ENCODE measurements at regions not wholly inside any gene's neighbourhood (a gene's known extent, or its start where the extent isn't known, plus 50 kb on each side); places are given as distances from the start of the nearest gene placed in this dataset.

GRCh38 chr16:79811541-79811940, 211.0 kb upstream of the MAF start:
- POLR2A ChIA-PET = no interaction called here
- no peaks in the 10 kb centered on the region for H3K36me3 Mint-ChIP-seq (ENCODE audit: low read depth)
- H3K4me1 Mint-ChIP-seq (ENCODE audit: low read depth) = no peaks in the 10 kb centered on the region
- H3K27ac Mint-ChIP-seq = no peak overlapping the region
- DNase-seq (no peak), ATAC-seq (no peak)
- CTCF ChIA-PET = no interaction called here
- H3K27me3 Mint-ChIP-seq (ENCODE audit: low read depth) = no peaks in the 10 kb centered on the region
- H3K9me3 Mint-ChIP-seq (ENCODE audit: insufficient read depth) = no peaks in the 10 kb centered on the region
- no peak overlapping the region for H3K4me3 Mint-ChIP-seq

- ChIA-PET CTCF (no interaction called here), POLR2A (no interaction called here)
- H3K27me3 Mint-ChIP-seq (ENCODE audit: low read depth) = no peaks in the 10 kb centered on the region
- ATAC-seq (no peak), DNase-seq (no peak)
- no peaks in the 10 kb centered on the region for H3K9me3 Mint-ChIP-seq (ENCODE audit: insufficient read depth)
- H3K36me3 Mint-ChIP-seq (ENCODE audit: low read depth) = no peaks in the 10 kb centered on the region
- H3K4me3 Mint-ChIP-seq = no peak overlapping the region
- no peak overlapping the region for H3K27ac Mint-ChIP-seq
- H3K4me1 Mint-ChIP-seq (ENCODE audit: low read depth) = no peaks in the 10 kb centered on the region
These were observed 210.1 kb upstream of the MAF start for GRCh38 chr16:79810449-79811189.

GRCh38 chr16:79809376-79809775, 208.8 kb upstream of the MAF start:
- ChIA-PET POLR2A (no interaction called here), CTCF (no interaction called here)
- no peaks in the 10 kb centered on the region for H3K9me3 Mint-ChIP-seq (ENCODE audit: insufficient read depth)
- no peaks in the 10 kb centered on the region for H3K27me3 Mint-ChIP-seq (ENCODE audit: low read depth)
- ATAC-seq (no peak), DNase-seq (no peak)
- H3K27ac Mint-ChIP-seq = no peak overlapping the region
- H3K4me3 Mint-ChIP-seq = no peak overlapping the region
- H3K4me1 Mint-ChIP-seq (ENCODE audit: low read depth) = no peaks in the 10 kb centered on the region
- no peaks in the 10 kb centered on the region for H3K36me3 Mint-ChIP-seq (ENCODE audit: low read depth)

- Mint-ChIP-seq H3K4me3 (no peak overlapping the region), H3K27ac (no peak overlapping the region), H3K4me1 (ENCODE audit: low read depth) (no peaks in the 10 kb centered on the region), H3K9me3 (ENCODE audit: insufficient read depth) (no peaks in the 10 kb centered on the region), H3K36me3 (ENCODE audit: low read depth) (no peaks in the 10 kb centered on the region), H3K27me3 (ENCODE audit: low read depth) (no peaks in the 10 kb centered on the region)
- CTCF ChIA-PET = no interaction called here
- POLR2A ChIA-PET = no interaction called here
- DNase-seq = no peak
- ATAC-seq = no peak
These were observed 208.2 kb upstream of the MAF start for GRCh38 chr16:79808731-79809130.

GRCh38 chr16:79806757-79807156, 206.2 kb upstream of the MAF start:
- POLR2A ChIA-PET = no interaction called here
- CTCF ChIA-PET = no interaction called here
- H3K27ac Mint-ChIP-seq = no peak overlapping the region

GRCh38 chr16:79805621-79806020, 205.1 kb upstream of the MAF start:
- no peak overlapping the region for H3K27ac Mint-ChIP-seq
- no peaks in the 10 kb centered on the region for H3K4me1 Mint-ChIP-seq (ENCODE audit: low read depth)
- ATAC-seq = no peak
- ChIA-PET CTCF (no interaction called here), POLR2A (no interaction called here)
- H3K4me3 Mint-ChIP-seq = no peak overlapping the region
- DNase-seq = no peak
- no peaks in the 10 kb centered on the region for H3K36me3 Mint-ChIP-seq (ENCODE audit: low read depth)
- H3K27me3 Mint-ChIP-seq (ENCODE audit: low read depth) = no peaks in the 10 kb centered on the region
- H3K9me3 Mint-ChIP-seq (ENCODE audit: insufficient read depth) = no peaks in the 10 kb centered on the region

More at GRCh38 chr16:79806757-79807156, 206.2 kb upstream of the MAF start:
- Mint-ChIP-seq H3K4me1 (ENCODE audit: low read depth) (no peaks in the 10 kb centered on the region), H3K36me3 (ENCODE audit: low read depth) (no peaks in the 10 kb centered on the region), H3K4me3 (no peak overlapping the region), H3K27me3 (ENCODE audit: low read depth) (no peaks in the 10 kb centered on the region), H3K9me3 (ENCODE audit: insufficient read depth) (no peaks in the 10 kb centered on the region)
- DNase-seq = no peak
- no peak for ATAC-seq

- H3K9me3 Mint-ChIP-seq (ENCODE audit: insufficient read depth) = no peaks in the 10 kb centered on the region
- no peaks in the 10 kb centered on the region for H3K4me1 Mint-ChIP-seq (ENCODE audit: low read depth)
- POLR2A ChIA-PET = no interaction called here
- no peaks in the 10 kb centered on the region for H3K27me3 Mint-ChIP-seq (ENCODE audit: low read depth)
- DNase-seq = no peak
- H3K27ac Mint-ChIP-seq = no peak overlapping the region
- ATAC-seq = no peak
- H3K36me3 Mint-ChIP-seq (ENCODE audit: low read depth) = no peaks in the 10 kb centered on the region
- H3K4me3 Mint-ChIP-seq = no peak overlapping the region
- CTCF ChIA-PET = no interaction called here
These were observed 201.1 kb upstream of the MAF start for GRCh38 chr16:79801646-79802045.

- no peaks in the 10 kb centered on the region for H3K4me1 Mint-ChIP-seq (ENCODE audit: low read depth)
- DNase-seq = no peak
- ChIA-PET POLR2A (interaction anchor here (0.6 kb wide), 1 partner anchor 921 kb away, joined by 5 read pairs; no protein-coding TSS in a partner anchor), CTCF (no interaction called here)
- H3K9me3 Mint-ChIP-seq (ENCODE audit: insufficient read depth) = no peaks in the 10 kb centered on the region
- no peak for ATAC-seq
- H3K27ac Mint-ChIP-seq = no peak overlapping the region
- H3K36me3 Mint-ChIP-seq (ENCODE audit: low read depth) = no peaks in the 10 kb centered on the region
- no peaks in the 10 kb centered on the region for H3K27me3 Mint-ChIP-seq (ENCODE audit: low read depth)
- H3K4me3 Mint-ChIP-seq = no peak overlapping the region
These were observed 199.6 kb upstream of the MAF start for GRCh38 chr16:79800016-79800608.

GRCh38 chr16:79798416-79799053, 198.0 kb upstream of the MAF start:
- no peak overlapping the region for H3K4me3 Mint-ChIP-seq
- ATAC-seq = no peak
- no peak for DNase-seq
- no peaks in the 10 kb centered on the region for H3K4me1 Mint-ChIP-seq (ENCODE audit: low read depth)
- no peaks in the 10 kb centered on the region for H3K9me3 Mint-ChIP-seq (ENCODE audit: insufficient read depth)
- H3K27ac Mint-ChIP-seq = no peak overlapping the region
- ChIA-PET POLR2A (no interaction called here), CTCF (no interaction called here)
- no peaks in the 10 kb centered on the region for H3K36me3 Mint-ChIP-seq (ENCODE audit: low read depth)
- no peaks in the 10 kb centered on the region for H3K27me3 Mint-ChIP-seq (ENCODE audit: low read depth)

- CTCF ChIA-PET = no interaction called here
- POLR2A ChIA-PET = no interaction called here
- H3K9me3 Mint-ChIP-seq (ENCODE audit: insufficient read depth) = no peaks in the 10 kb centered on the region
- no peak overlapping the region for H3K27ac Mint-ChIP-seq
- ATAC-seq = no peak
- no peak for DNase-seq
- no peaks in the 10 kb centered on the region for H3K36me3 Mint-ChIP-seq (ENCODE audit: low read depth)
- H3K4me1 Mint-ChIP-seq (ENCODE audit: low read depth) = no peaks in the 10 kb centered on the region
- H3K4me3 Mint-ChIP-seq = no peak overlapping the region
- no peaks in the 10 kb centered on the region for H3K27me3 Mint-ChIP-seq (ENCODE audit: low read depth)
These were observed 196.9 kb upstream of the MAF start for GRCh38 chr16:79797486-79797885.

- no peak overlapping the region for H3K27ac Mint-ChIP-seq
- H3K36me3 Mint-ChIP-seq (ENCODE audit: low read depth) = no peaks in the 10 kb centered on the region
- H3K9me3 Mint-ChIP-seq (ENCODE audit: insufficient read depth) = no peaks in the 10 kb centered on the region
- ChIA-PET POLR2A (no interaction called here), CTCF (no interaction called here)
- DNase-seq (no peak), ATAC-seq (no peak)
- H3K4me3 Mint-ChIP-seq = no peak overlapping the region
- no peaks in the 10 kb centered on the region for H3K27me3 Mint-ChIP-seq (ENCODE audit: low read depth)
- no peaks in the 10 kb centered on the region for H3K4me1 Mint-ChIP-seq (ENCODE audit: low read depth)
These were observed 195.0 kb upstream of the MAF start for GRCh38 chr16:79795556-79795955.

GRCh38 chr16:79794941-79795340, 194.4 kb upstream of the MAF start:
- DNase-seq (no peak), ATAC-seq (no peak)
- ChIA-PET POLR2A (no interaction called here), CTCF (no interaction called here)
- no peaks in the 10 kb centered on the region for H3K9me3 Mint-ChIP-seq (ENCODE audit: insufficient read depth)
- no peak overlapping the region for H3K4me3 Mint-ChIP-seq
- no peaks in the 10 kb centered on the region for H3K27me3 Mint-ChIP-seq (ENCODE audit: low read depth)
- no peaks in the 10 kb centered on the region for H3K36me3 Mint-ChIP-seq (ENCODE audit: low read depth)
- no peak overlapping the region for H3K27ac Mint-ChIP-seq
- no peaks in the 10 kb centered on the region for H3K4me1 Mint-ChIP-seq (ENCODE audit: low read depth)
